Islet of Langerhans (tissue), 1 donor: ENCODE measurements at regions not wholly inside any gene's neighbourhood (a gene's known extent, or its start where the extent isn't known, plus 50 kb on each side); places are given as distances from the start of the nearest gene placed in this dataset.

ENCODE experiments used
- FAIRE-seq: peaks from one replicate; lab custom pipeline; 2011; peaks lifted over from hg19 to GRCh38; lab: Jason Lieb, UNC

DNA sequence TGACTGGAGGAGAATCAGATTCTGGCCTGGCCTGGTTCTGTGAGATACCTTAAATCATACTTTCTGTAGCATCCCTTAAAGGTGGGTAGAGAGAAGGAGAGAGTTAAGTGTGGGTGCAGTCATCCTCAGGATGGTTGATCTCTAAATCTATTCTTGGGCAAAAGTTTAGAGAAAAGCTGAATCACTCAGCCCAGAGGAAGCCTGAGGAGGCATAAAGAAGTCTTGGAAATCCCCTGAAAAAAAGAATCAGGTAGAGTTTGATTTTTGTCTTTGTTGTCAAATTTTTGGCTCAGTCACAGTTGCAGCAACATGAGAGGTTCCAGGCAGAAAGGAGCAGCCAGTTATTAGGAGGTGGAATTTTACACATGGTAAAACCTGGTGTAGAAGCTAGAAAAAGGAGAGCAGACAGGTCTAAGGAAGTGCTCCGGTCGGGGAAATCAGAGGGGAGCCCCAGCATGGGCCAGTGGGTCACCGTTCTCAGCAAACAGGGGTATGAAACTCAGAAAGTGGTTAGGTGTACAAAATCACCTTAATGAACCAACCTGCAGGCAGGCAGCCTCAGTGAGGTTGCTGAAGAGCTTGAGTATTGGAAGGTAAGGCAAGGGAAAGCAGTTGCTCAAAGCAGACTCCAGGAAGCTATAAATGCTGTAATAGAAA is 116.2 kb upstream of the CNTLN start:
- FAIRE-seq = no peak

DNA sequence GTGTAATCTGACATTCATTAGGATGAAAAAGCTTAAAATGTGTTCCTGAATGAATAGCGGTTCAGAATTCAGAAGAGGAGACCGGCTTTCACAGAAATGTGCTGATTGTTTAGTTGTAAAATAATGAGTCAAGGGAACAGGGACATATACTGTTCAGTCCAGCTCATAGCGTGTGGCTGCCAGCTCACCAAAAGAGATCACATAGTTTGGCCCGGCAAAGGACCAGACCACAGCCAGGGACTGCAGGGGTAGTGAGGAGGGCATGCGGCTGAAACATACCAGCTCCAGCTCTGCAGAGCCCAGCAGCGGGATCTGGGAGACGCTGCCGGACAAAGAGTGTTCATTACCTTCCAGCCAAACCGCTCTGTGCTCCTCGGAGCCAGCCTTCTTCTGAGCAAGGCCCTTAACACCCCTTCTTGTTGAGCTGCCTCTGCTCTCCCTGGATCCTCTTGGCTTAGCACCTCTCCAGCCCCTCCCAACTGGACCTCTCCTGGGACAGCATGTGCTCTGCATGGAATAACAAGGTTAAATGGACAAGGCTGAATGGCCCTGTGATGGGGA is 116.8 kb upstream of the CNTLN start:
- FAIRE-seq = no peak

DNA sequence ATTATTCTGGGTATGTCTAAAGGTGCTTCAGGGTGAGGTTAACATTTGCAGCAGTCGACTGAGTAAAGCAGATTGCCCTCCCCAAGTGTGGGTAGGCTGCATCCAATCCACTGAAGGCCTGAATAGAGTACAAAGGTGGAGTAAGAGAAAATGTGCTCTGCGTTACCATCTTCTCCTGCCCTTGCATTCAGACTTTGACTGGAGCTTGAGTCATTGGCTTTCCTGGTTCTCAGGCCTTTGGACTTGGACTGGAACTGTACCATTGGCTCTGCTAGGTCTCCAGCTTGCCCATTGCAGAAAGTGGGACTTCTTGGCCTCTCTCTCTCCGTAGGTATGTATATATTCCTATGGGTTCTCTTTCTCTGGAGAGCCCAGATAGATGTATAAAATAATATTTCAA is 120.9 kb upstream of the CNTLN start:
- no peak for FAIRE-seq

DNA sequence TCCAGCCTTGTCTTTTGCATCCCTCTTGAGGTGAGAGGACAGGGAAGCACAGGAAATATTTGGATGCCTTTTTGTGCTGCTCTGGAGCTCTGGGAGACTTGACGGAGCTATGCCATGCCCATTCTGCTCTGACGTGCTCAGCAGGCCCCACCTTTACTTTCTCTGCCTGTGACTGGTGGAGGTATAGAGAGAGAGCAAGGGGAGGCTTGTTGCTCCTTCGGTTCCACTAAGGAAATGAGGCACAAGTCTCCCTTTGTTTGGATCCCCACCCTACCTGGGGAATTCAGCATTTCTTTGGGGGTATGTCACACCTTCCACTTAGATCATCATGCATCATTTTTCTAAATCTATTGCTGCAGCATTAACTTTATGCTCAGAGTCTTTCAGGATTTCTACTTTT is 121.8 kb upstream of the CNTLN start:
- no peak for FAIRE-seq

DNA sequence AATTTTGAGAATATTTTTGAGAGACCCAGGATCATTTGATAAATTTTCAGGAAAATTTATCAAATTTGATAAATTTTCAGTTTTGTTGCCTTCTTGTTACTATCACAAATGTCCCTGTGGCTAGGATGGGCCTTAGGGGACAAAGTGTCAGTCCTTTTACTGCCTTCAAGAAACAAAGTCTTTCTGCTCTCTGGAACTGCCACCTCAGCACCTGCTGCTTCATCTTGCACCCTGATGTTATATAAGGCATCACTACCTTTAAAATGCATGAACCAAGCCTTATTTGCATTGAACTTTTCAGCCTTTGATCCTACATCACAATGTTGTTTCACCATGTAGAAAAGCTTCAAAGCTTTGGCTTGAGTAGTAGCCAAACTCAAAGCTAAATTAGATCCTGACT is 123.0 kb upstream of the CNTLN start:
- FAIRE-seq = no peak

DNA sequence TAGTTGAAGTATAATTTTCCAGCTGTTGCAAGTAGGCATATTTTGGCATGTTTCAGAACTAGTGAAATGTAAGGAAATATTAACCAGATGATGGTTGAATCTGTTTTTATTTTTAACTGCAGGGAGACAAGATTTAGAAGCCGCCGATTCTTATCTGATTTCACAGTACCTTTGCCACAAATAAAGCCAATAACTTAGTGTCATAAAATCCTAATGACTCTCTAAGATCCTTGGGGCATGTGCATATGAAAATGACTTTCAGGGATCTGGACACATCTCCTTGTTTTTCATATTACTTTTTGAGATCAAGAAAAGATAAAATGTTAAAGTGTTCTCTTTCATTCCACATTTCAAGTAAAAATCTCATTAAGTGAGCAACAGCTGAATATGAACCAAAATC is 125.8 kb upstream of the CNTLN start:
- no peak for FAIRE-seq

DNA sequence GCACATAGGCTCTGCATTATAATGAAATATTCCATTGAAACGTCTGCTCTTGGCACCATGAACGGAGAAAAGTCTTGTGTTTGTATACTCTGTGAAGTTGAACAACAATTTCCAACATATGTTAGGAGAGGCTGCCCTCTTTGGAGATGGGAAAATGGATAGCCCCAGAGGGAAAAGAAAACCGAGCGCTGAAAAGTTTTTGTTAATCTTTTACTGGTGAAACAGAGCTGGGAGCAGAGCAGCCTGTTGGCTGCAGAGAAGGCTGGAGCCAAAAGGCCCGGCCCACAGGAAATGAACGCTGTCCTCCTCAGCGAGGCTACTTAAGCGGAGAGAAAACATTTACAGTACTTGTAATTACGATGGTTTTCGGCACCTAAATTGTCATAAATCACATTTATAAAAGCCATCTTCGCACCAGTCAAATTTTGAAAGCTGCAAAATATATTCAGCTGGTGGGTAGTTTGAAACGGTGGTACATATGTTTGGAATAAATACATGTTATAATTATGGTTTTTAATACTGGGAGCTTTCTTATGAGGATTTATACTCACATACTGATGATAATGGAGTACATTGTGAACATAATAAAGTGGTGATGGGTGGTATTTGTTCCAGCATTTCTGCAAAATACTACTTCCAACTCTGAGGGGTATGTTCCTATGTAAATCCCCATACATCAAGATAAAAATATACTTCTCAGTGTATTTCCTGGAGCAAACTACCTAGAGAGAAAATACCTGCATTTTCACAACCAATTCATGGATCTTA is 129.6 kb upstream of the CNTLN start:
- FAIRE-seq = no peak

DNA sequence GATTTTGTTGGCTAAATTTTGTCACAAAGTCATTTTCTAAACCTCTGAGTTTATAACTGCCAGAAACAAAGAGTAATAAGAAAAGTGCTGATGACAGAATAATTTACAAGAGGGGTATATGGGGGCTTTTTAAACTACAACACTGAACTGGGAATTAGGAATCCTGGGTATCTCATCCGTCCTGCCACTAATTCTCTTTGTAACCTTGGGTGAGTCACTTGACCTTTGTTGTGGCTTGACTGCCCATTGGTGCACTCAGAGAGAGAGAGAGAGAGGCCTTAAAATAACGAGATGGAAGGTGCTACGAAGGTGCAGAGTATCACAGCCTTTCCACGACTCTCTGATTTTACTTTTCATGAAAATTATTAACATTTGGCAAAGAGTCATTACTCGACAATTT is 130.3 kb upstream of the CNTLN start:
- no peak for FAIRE-seq

DNA sequence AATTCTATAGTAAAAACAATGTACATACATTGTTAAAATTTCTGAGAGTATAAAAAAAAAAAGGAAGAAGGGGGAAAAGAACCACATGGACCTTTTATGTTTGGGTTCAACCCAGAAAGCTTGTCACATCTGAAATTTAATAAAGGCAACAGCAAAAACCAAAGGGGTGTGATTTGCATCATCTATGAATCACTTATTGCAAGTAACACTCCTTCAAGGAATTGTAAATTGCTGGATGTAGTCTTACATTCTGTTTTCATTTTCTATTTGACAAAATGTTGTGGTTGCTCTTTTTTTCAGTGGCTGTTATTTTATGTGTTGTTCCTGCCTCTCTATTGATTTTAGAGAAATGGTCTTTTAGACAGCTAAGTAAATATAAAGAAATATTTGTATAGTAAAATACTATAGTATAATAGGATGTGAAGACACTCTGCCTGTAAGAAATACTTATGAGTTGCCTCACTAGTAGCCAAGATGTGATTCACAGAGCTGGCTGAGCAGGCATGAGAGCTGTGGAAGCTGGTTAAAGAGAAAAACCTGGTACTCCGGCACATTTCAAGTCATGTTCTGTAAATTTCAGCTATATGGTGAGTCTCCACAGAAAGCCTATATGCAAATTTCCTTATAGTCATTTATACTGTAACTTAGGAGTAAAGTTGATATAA is 131.1 kb upstream of the CNTLN start:
- no peak for FAIRE-seq

DNA sequence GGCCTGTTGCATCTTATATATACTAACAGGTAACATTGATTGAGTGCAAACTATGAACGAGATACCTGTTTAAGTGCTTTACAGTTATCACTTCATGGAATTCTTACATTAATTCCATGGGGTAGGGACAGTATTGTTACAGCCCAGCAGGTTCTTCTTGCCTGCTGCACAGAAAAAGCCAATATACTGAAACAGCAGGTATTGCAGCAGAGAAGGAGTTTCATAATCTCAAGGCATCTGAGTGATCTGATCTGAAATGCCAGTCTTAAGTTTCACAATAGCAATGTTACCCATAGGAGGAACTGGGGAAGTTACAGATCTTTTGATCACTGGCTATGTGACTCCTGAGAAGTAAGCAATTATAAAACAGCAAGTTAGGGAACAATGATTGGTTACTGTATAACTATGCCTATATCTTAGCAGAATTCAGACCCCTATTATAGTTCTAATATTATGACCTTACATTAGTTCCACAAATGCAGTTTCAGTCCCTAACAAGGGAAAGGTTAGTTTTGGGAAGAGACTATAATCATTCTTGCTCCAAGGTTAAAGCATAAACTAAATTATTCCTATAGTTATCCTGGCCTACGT is 126.5 kb upstream of the BNC2 start:
- FAIRE-seq = no peak

DNA sequence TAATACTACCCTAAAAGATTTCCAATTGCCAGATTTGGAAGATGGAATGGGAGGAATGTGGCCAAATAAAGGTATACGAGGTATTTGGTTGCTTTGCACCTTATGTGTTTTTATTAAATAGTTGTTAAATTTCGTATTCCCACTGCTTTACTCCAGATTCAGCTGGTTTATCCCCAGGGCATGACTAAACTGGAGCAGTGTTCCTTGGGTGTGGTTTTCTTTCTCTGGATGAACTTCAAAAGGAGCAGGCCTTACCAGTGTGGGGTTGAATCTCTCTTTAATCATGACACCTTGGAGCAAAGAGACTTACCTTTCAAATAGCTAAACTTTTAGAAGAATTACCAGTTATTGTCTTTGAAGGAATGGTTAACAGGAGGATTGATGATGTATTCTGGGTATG is 121.7 kb upstream of the BNC2 start:
- no peak for FAIRE-seq

DNA sequence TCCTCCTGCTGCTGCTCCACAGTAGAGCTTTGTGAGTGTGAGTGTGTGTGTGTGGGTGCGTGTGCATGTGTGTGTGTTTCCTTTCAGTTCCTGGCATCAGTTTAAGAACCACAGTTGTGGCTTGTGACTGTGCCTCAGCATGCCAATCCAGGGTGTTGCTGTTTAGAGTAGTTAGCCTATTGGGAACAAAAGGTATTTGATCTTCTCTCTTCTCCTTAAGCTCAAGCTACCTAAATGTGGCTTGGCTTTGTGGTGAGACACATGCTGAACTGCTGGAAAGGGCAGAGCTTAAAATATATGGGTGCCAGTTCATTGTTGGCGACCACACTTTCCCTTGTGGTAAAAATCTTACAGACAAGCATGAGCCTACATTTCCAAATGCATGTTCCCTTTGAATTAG is 116.6 kb upstream of the BNC2 start:
- no peak for FAIRE-seq

DNA sequence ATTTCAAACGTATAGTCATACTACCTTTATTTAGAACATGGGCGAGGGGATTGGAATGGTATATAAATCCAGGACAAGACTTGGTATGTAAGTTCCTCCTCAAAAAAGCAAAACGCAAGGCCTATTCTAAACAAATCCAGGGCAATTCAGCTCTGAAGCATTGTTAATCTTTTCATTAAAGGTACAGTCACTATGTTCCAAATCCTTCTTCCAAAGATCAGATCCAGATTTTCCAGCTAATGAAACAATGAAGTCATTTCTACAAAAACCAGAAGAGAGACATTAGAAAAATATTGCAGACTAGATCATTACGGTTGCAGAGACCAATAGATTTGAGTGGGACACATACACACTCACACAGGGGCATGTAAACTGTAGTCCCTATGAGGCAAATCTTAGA is 116.1 kb upstream of the BNC2 start:
- FAIRE-seq = no peak

DNA sequence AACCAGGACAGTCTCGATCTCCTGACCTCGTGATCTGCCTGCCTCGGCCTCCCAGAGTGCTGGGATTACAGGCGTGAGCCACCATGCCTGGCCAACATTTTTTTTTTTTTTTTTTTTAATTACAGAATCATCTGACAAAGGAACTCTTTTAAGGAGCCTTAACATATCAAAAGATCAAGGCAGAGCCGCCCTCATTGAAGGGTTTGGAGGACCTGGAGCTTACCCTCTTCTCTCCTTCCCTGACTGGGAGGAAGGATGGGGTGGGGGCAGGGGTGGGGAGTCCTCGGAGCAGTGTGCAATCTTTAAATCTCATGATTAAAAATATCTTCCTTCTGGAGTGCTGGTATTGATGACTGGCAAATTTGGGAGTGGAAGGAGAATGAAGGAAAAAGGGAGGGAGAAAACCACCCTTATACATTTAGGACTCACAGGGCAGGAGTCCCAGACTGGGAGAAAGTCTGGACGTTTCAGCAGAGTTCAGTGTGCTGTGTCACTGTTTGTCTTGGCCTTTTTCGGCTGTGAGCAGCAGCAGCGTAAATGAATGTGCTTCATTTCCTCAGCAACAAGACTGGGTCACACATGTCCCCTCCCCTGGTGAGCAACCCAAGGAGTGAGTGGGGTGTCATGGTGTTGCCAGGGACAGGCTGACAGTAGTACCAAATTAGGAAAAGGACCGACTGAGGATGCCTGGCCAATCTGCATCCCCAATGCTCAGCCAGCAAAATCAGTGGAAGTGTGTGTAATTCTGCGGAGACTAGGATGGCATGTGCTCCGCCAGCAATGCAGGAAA is 115.3 kb upstream of the BNC2 start:
- FAIRE-seq = no peak

DNA sequence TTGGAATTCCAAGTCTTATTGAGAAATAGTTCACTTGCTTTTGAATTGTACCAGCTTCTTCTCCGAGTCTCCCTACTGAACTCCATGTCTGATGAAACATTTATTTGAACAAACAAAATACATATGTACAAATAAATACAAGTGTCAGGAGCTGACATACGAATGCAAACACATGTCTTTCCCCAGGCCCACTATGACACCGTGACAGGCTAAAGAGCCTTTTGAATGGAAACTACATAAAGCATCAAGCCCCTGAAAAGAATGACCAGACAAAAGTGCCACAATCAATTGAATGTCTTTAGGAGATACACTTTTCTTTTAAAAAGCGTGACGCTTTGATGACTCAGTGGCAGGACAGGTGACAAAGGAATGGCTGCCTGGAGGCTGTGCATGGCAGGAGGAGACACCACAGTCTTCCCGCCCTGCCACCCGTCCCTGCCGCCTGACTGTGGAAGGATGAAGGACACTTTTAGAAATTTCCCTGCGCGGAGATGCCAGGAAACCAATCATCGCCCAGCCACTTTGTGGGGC is 112.4 kb upstream of the BNC2 start:
- no peak for FAIRE-seq

DNA sequence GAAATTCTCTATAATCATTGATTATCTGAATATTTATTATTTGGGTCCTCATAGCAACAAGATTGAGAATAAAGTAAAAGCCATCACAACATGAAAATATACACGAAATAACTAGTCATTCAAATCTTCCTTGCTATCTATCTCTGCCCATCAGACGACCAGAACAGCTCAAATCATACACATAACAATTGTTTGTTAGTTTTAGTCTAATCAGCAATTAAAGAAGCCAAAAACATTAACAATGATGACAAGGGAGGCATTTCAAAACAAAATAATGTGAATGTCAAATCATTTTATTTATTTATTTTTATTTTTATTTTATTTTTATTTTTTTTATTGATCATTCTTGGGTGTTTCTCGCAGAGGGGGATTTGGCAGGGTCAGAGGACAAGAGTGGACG is 106.0 kb upstream of the BNC2 start:
- FAIRE-seq = peak; percentile 36

DNA sequence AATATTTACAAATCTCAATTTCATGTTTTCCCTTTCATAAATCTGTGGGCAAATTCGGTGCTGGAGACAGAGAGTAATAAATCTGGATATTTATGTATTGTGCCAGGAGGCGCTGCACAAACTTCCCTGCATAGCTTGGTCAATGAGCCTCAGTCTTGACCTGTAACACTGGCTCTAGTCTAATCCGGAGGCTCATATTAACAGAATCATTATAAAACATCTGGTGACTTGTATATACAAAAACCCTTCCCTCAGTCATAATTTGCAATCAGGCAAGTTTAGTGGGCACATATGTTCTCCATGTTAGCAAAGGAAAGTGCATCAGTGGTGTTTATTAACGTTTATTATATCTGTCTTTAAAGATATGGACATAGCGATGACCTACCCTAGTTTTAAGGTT is 104.0 kb upstream of the BNC2 start:
- no peak for FAIRE-seq

DNA sequence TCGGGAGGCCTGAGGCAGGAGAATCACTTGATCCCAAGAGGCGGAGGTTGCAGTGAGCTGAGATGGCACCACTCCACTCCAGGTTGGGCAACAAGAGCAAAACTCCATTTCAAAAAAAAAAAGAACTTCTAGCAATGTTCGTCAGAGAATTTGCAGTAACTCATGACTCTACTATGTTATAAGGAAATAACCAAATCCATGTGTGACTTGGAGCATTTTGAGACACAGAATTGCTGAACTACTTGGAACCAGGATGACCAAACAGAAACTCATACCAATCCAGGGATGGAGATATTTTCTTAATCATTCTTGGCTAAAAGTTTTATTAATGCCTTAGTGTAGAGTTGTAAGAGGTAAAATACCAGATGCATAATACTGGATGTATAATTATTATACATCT is 99.9 kb upstream of the BNC2 start:
- no peak for FAIRE-seq

DNA sequence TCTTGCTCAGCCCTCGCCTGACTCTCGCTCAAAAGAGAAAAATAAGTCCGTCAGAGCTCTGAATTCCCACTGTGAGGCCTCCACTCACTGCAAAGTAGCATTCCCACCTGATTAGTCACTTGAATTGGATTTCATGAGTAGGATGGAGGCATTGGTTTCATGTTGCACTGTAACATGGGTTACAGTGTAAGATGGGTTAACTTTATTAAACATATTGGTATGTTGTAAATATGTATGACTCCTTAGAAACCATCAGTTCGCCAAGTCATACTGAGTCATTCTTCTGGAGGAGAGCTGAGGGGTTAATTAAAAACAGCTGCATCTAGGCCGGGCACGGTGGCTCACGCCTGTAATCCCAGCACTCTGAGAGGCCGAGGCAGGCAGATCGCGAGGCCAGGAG is 93.8 kb upstream of the BNC2 start:
- no peak for FAIRE-seq

DNA sequence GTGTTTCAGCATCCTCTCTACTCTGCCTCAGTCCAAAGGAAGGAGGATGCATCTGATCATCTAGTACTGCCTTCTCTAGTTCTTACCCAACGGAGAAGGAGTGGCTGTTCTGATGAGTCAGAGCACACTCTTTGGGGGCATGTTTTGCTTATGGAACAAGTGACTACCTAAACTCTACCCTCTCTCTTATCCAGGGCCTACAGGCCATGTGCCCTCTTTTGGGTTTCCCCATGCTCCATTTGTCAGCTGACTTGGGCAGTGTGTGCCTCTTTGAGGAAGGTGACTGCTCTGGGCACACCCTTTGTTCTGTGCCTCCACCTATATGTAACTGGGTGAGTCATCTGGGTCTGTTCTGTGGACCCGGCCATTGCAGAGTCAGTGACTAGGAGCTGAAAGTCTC is 89.6 kb upstream of the BNC2 start:
- no peak for FAIRE-seq

DNA sequence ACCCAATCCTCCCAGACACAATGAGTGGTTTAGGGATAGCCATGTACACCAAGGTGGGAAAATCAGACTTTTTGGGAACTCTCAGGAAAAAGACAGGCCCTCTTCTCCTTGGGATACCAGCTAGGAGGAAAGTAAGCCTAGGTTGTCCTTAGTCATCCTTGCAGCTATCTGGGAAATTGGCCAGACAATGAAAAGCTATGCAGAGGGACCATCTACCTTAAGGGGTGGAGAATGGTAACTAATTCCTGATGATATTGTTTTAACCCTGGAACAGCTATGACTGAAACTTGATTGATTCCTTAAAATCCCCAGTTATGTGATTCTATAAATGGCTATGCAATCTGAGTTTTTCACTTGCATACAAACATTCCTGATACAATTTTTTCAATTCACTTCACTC is 88.9 kb upstream of the BNC2 start:
- no peak for FAIRE-seq

DNA sequence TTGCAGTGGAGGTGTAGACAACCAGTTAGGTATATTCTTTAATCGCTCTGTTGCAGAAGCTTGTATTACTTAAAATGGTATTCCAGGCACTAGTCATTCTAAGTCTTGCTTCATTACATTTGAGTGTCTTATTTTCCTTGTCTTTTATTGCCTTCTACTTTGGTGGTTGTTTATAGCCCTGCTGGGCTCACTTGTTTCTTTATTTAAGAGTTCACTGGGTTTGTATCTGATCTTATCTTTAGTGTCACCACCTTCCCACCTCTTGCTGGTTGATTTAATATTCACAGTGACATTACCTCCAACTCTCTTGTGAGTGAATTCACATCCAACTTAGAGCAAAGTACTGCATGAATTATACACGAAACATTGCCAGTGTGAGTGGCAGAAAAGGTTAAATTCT is 83.6 kb upstream of the BNC2 start:
- FAIRE-seq = no peak
